HG02973 (cell line): ENCODE measurements at regions not wholly inside any gene's neighbourhood (a gene's known extent, or its start where the extent isn't known, plus 50 kb on each side); places are given as distances from the start of the nearest gene placed in this dataset.
"Not testable (repeated sequence)": the region's sequence is repeated elsewhere in the genome, so short reads cannot be mapped to it uniquely, and the experiment has no call there.

Experiments
- ATAC-seq: cut with Tn5 transposase; IDR thresholded peaks from one replicate; pipeline ENCODE4 v1.9.1; 2021; ENCODE audit warnings: moderate library complexity; ENCODE audit not compliant: unreplicated experiment

DNA sequence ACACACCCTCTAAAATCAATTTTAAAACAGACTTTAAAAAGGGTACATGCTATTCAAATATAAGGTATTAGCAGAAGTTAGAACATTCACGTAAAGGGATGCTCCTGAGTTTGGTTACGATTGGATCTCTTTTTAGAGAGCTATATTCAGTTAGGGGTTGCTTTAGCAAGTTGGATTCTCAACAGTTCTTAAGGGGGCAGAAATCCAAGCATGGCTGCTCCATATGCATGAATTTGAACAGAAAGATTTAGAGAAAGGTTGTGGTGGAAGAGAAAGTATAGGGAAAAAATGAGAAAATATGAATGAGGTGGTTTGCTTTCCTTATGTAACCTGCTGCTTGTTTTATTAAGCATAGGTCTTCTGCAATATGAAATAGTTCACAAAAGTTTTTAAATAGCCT lies 855.1 kb downstream of the SORCS1 start:
- no peak for ATAC-seq

DNA sequence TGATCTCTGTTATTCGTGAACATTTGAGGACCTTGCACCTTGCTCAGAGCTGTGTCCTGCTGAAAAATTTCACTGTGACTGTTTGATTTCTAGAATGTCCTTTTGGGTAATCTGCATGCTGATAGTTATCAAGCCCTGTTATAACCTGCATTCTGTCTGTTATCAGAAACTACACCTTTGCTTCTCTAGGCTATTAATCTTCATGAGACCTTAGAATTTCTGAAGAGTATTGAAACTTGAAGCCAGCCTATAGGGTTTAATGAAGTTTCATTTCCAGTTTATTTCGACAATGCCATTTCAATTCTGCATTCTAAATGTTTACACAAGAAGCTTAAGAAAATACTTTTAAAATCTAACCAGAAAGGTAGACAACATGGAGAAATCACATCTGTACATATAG lies 856.2 kb downstream of the SORCS1 start:
- no peak for ATAC-seq

DNA sequence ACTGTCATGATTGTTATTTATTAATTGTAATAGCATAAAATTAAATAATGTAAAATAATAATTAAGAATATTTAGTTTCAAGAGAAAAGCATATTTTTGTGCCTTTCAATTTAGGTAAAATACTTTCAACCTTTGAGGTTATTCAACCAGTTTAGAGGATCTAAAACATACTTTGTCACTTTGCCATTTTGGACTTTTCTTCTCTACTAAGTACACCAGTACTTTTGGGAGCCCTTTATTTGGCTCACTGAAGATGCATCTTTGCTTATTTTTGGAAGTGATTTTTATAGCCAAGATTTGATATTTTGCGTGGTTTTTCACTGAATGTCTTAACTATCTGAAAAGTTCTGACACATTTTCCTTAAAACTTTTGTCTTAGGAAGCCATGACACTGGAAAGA lies 860.5 kb downstream of the SORCS1 start:
- no peak for ATAC-seq

DNA sequence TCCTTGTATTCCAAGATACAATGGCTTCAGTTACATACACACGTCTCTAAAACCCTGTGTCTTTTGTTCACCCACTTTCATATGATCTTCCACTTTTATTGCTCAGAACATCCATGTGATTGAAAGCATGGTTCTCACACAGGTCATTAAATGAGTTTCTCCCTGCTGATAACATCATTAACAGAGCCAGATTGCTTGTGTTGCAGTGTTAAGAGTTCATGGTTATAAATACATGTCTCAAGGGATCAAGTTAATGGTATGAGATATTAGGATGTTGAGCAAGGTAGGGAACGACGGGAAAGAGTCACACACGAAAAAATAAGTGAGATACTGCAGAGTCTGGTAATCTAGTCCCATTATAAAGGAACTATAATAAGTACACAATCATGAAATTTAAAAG lies 861.5 kb downstream of the SORCS1 start:
- ATAC-seq, result no peak

DNA sequence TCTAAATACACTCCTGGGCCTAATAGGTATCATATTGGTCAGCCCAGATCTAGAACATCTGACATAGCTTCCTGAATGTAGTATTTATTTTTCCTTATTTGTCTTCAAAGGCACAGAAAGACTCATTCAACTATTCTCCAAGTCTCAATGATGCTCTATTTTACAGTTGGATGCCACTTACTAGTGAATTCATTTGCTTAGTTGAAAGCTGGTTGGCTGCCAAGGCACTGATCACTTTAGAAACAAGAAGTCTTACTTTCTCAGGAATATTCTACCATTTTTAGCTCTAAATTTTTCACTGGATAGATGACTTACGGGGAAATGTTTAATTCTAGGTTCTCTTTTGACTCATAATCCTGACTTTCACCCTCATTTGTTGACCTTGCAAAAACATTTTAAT lies 863.4 kb downstream of the SORCS1 start:
- ATAC-seq, result no peak

DNA sequence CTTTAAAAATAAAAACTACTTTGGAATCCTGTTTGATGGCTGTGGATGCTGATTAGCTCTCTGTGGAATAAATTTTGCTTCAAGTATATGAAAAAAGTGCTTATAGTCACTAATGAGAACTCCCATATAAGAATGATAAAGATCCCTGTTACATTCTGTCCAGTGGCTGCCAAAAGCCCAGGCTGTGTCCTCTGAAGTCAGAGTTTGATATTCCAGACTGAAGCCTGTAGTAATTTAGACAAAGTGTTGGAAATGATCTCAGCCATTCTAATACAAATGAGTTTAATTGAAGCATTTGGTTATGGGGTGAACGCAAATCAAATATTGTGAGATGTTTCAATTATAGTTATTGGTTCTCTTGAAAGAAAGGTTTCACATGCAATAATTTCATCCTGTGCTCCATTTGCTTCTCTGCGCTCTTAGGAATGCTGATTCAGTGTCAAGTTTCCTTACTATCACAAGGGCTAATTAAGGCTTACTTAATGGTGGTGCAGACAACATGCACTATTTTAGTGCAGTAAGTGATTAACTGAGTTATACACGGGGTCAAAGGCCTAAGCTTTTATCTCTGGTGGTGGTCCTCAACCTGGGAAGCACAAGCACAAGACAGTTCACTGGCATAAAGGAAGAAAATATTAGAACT lies 867.6 kb downstream of the SORCS1 start:
- ATAC-seq, result no peak

DNA sequence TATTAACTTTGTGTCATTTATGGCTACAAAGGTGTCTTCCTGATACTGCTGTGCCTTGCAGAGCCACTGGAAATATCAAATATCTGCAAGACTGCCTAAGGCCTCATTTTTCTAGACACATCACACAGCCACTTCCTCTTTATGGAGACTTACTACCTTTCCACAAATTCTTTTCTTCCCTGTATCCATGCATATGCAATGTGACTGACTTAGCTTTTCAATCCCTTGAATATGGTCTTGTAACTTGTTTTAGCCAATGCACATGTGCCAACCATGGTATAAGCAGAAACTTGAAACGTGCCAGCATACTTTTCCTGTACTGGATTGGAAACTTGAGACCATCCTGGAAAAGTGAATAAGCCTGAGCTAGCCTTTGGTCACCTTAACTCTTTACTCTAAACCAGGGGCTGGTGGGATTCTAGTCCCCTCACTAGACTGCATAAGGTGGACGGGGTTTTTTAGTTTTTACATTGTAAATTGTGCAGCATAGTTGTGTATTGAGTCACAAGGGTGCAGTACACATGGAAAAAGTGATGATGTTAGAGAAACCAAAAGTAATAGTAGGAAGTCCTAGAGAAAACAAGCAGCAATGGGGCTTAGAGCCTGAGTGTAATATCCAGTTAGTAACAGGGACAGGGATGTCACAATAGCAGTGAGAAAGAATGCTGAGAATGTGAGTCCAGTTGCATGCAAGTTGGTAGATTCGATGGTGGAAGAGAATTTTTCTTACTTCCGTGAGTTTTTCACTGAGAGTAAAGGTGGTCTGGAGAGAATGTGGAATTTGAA lies 879.5 kb downstream of the SORCS1 start:
- no peak for ATAC-seq

DNA sequence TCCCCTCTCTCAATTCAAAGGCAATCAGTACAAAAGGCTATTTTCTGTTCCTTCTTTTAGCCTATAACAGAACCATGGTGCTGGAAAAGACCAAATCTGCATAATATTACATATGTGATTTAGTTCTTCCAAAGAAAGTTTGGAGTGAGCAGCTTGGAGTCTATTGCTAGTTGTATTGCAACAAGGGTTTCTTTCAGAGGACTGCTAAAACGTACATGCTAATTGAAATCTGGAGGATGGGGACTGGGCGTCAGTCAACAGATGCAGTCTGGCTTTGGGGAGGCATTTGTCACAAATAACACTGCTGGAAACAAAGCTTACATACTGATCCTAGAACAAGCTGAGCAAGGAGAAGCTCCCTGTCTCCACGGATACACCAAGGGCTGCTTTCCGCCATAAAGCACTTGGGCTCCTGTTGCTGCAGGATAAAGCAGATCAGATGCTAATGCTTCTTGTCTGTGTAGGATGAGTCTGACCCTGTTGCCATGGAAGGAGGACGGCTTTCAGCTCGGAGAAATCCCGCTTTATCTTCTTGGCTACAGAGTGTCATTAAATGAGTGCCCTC lies 883.5 kb downstream of the SORCS1 start:
- no peak for ATAC-seq

DNA sequence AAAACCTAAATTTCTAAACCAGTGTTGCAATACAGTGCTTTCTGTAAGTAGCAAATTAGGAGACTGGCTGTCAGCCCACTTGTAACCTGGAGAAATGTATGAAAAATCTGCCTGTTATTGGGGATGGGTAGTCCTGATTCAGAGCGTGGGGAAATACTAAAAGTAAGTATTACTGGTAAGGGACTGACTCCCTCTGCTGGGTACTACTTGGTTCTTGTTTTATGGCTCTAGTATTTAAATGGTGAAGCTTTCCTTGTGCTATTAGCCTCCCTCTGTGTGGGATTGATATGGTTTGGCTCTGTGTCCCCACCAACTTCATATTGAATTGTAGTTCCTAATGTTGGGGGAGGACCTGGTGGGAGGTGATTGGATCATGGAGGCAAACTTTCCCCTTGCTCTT lies 886.1 kb downstream of the SORCS1 start:
- no peak for ATAC-seq

DNA sequence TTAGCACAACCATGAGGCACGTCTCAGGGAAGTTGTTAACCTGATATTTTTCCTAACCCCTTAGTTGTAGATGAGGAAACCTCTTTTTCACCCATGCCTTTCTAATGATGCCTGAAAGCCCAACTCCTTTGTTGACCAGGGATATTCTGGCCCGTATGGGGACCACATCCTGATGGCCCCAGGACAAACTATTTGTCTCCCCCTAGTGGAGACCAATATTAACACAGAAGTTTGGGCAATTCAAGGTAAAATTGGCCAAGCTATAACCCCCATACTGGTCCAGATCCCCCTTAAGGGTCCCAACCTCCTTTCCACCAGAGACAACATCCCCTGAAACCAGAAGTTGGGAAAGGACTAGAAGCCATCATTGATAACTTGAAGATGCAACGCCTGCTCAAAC lies 893.3 kb downstream of the SORCS1 start:
- ATAC-seq, result no peak

DNA sequence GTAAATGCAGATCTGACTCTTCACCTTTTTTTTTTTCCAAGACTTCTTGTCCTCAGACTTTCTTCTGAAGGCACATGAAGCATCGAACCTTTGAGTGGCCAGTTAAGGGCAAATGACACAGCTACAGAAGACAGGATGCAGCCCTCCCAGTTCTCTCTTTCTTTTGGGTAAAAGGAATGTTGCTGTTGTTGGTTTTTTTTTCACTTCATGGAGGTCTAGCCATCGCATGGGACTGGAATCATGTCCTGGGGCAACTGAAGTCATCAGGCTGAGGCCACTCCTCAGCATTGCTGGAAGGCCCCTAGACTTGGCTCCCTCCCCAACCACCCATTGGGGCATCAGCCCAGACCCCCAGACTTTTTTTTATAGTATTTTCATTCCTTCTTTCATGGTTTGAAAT lies 896.5 kb downstream of the SORCS1 start:
- no peak for ATAC-seq

DNA sequence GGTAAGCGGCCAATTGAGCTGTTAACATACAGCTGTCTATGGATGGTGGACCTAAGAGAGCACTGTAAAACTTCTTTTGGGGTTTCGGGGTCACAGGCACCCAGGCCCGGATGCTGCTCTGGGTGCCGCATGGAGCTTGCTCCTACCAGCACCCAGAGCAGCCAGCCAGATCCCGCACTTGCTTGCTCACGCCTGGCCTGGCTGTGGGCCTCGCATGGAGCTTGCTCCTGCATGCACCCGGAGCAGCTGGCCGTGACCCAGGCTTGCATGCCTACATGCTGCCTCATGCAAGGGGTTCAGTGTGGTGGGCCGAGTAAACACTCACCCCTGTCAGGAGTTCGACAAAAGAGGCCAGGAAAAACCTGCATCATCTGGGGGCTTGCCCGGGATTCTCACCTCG lies 896.9 kb downstream of the SORCS1 start:
- no peak for ATAC-seq

DNA sequence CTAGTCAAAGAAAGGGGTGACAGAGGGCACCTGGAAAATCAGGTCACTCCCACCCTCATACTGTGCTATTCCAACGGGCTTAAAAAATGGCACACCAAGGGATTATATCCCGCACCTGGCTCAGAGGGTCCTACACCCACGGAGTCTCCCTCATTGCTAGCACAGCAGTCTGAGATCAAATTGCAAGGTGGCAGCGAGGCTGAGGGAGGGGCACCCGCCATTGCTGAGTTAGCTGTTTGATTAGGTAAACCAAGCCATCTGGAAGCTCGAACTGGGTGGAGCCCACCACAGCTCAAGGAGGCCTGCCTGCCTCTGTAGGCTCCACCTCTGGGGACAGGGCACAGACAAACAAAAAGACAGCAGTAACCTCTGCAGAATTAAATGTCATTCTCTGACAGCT lies 907.1 kb downstream of the SORCS1 start:
- ATAC-seq, result not testable (repeated sequence)

DNA sequence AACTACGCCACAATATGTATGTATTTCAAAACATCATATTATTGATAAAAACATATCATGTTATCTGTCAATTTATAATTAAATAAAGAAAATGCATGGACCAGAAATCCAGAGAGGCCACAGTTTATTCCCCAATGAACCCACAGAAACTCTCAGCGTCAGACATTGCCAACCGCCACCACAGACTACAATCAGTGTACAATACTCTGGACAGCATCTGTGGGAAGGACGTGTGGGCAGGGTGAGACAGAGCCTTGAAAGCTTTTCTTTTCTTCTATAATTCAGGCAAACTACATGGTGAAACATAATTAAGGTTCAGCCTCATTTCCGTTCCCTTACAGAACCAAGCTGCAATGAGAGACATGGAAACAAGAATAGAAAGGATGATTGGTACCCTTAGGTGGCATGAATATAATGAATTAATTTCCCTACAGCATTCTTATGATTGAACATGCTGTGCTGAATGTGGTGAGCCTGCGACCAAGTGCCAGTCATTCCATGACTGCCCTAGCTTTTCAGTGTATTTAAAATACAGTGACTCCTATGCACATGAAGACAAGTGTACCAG lies 909.3 kb downstream of the SORCS1 start:
- ATAC-seq, result no peak

DNA sequence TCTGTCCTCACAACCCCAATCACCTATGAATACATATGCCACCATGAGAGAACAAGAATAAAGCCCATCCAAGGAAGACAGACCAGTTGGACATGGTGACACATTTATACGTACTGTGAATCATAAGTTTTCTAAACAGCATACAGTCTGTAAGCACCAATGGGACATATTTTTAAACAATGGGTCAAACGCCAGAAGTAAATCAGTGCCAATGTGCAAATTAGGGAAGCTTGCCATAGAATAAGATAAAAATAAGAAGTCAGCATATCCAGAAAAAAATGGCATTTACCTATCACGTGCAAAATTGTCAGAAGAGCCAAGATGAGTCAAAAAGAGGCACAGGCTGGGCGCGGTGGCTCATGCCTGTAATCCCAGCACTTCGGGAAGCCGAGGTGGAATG lies 910.4 kb downstream of the SORCS1 start:
- ATAC-seq, result no peak

DNA sequence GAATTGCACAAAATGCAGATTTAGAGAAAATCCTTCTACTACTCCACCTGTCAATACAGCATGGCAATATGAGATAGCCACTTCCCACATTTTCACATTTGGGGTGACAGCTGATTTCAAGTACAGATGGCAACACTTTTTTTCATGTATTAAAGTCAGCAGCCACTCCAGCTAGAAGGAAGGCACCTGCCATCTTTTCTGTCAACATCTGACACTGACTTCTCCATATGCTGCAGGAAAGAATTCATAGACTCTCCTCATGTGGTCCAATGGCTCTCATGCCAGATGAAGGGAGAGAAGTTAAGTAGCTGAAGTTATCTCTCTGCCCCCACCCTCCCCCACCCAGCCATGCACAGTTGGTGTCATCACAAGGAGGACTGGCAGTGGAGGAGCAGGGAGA lies 912.0 kb downstream of the SORCS1 start:
- ATAC-seq, result no peak

DNA sequence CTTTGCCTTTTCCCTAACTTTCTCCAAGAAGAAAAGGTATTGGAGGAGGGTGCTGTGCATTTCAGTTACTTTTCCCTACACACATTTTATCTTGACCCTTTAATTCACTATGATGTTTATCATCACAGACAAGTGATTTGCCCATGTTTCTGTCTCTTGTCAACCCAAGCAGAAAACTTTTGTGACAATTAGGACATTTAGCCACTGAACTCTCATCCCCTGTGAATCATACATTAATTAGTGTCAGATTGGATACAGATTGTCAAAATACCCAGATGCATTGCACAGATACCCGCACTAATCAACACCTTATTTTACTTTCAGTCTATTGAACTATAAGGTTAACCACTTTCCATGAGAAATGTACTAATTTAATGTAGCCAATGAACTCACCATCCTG lies 912.9 kb downstream of the SORCS1 start:
- ATAC-seq, result no peak

DNA sequence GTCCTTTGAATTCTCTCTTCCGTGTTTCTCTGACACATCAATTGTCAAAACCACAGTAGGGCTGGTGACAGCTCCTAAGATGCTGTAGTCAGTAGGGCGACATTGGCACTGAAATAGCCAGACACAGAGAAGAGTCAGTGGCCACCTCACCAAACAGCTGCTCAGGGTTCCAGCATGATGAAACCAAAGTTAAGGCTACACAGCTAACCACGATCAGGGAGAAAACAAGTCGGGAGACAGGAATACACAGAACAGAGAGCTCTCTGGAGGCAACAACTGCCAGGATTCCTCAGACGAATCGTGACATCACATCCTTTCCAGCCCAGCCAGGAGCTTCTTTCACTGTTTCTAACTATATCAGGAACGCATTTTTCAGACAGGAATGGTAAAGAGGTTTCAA lies 922.2 kb downstream of the SORCS1 start:
- no peak for ATAC-seq

DNA sequence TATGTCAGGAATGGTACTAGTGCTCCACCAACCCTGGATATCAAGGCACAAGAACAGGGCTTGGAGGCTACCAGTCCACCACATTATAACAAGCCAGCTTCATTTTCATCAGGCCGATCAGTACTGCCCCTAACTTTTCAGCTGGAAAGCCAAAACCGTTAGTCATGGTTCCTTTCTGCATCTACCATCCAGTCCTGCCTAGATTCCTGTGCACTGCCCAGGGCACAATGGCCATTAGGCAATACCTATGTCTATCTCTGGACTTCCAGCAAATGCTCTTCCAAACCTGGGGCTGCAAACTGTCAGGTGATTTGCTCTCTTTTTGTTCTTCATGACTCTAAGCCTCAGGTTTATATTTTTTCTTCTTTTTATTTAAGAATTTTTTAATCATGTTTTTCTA lies 937.7 kb downstream of the SORCS1 start:
- ATAC-seq, result no peak

DNA sequence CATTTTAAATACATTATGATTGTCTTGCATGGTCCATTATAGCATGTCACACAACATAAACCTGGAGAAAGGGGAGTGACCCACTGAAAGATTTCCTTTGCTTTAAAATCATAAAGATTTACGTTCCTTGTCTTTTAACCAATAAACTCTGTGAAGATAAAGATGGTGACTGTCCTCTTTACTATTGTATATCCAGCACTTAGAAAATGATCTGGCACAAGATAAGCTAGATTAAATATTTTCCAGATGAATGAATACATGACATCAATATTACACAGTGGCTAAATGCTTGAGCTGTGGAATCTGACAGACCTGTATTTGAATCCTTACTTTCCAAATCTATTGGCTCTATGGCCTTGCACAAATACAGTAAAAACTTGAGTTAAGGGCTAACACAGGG lies 938.4 kb downstream of the SORCS1 start:
- no peak for ATAC-seq

DNA sequence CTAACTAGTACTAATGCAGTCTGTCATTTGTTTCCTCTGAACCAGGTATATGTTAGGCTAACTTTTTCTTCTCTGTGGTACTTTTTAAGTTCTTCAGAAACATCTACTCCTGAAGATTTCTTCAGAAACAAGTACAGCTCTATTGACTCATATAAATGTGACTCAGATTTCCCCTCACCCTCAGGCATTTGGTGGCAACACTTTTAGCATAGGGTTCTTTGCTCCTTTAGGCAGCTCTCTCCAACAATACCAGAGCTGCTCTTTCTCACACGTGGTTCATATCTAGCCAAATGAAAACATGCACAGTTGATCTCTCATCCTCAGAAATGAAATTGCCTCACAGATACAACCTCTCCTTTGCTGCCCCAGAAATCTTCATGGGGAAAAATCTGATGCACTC lies 939.8 kb downstream of the SORCS1 start:
- no peak for ATAC-seq

DNA sequence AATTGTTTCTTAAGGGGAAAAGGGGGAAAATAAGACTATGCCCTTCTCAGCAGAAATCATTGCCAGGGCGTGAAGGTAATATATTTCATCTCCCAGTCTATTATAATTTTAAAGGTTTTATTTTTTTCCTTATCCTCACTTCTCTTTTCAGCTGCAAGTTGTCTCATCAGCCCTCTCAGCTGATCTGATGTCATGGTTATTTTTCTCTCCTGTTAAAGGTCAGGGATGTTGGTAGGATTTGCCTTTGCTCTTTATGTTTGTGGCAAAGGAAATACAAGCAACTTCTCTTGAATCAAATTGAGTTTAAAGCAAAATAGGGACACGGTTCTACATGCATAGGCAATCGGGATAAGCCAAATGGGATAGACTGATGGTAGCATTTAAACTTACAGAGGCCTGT lies 946.9 kb downstream of the SORCS1 start:
- ATAC-seq, result no peak
